ENCODE measurements at regions not wholly inside any gene's neighbourhood (a gene's known extent, or its start where the extent isn't known, plus 50 kb on each side); places are given as distances from the start of the nearest gene placed in this dataset.

GRCh38 chr10:3681642-3682554, 103.1 kb downstream of the KLF6 start:
- no peak for TF ChIP-seq CTCF (IDR thresholded peaks at IDR 0.05; ENCODE audit: low read depth, low read length)
- no peak overlapping the region for H3K4me3 ChIP-seq (ENCODE audit: low read depth, low read length)

GRCh38 chr10:3679950-3680629, 104.9 kb downstream of the KLF6 start:
- TF ChIP-seq CTCF (IDR thresholded peaks at IDR 0.05; ENCODE audit: low read depth, low read length): no peak

DNA sequence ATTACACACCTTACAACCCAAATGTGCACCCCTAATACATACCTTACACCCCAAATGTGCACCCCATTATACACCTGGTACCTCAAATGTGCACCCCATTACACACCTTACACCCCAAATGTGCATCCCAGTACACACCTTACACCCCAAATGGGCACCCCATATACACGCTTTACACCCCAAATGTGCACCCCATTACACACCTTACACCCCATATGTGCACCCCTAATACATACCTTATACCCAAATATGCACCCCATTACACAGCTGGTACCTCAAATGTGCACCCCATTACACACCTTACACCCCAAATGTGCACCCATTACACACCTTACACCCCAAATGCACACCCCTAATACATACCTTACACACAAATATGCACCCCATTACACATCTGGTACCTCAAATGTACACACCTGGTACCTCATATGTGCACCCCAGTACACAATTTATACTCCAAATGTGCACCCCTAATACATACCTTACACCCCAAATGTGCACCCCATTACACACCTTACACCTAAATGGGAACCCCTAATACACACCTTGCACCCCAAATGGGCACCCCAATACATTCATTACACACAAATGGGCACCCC, 106.3 kb downstream of the KLF6 start:
- no peak overlapping the region for H3K4me3 ChIP-seq (ENCODE audit: low read depth, low read length)
- TF ChIP-seq CTCF (IDR thresholded peaks at IDR 0.05; ENCODE audit: low read depth, low read length): no peak

More at GRCh38 chr10:3679950-3680629, 104.9 kb downstream of the KLF6 start:
- no peak overlapping the region for H3K4me3 ChIP-seq (ENCODE audit: low read depth, low read length)

DNA sequence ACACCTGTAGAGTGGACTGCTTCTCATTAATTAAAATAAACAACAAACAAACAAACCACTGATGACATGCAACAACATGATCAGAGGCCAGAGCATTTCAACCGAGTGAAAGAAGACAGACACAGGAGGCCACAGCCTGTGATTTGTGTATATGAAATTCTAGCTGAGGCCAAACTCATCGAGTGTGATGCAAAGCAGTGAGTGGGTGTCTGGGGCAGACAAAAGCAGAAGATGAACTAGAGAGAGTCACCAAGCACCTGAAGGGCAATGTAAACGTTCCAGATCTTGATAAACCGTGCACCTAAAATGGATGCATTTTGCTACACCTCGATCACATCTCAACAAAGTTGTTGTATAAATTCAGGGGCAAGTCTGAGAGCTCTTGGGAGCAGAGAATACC, 108.4 kb downstream of the KLF6 start:
- TF ChIP-seq CTCF (IDR thresholded peaks at IDR 0.05; ENCODE audit: low read depth, low read length): no peak

DNA sequence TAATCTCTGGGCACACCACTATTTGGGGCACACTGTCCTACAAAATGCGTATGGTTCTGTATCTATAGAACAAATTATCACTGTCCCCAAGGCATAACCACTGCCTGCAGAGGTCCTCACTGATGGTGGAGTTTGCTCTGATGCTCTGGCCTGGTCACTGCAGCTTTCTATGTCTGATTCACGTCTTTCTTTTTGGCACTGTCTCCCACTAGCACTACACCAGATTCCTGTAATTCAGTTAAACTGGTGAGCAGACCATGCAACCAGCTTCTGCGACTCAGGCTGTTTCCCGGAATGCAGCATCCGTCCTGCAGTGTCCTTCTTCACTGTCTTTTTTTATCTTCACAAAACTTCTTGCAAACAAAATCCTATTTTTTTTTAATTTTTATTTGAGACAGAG, 112.8 kb downstream of the KLF6 start:
- no peak overlapping the region for H3K4me3 ChIP-seq (ENCODE audit: low read depth, low read length)
- no peak for TF ChIP-seq CTCF (IDR thresholded peaks at IDR 0.05; ENCODE audit: low read depth, low read length)

More for the DNA sequence above, 108.4 kb downstream of the KLF6 start:
- no peak overlapping the region for H3K4me3 ChIP-seq (ENCODE audit: low read depth, low read length)

DNA sequence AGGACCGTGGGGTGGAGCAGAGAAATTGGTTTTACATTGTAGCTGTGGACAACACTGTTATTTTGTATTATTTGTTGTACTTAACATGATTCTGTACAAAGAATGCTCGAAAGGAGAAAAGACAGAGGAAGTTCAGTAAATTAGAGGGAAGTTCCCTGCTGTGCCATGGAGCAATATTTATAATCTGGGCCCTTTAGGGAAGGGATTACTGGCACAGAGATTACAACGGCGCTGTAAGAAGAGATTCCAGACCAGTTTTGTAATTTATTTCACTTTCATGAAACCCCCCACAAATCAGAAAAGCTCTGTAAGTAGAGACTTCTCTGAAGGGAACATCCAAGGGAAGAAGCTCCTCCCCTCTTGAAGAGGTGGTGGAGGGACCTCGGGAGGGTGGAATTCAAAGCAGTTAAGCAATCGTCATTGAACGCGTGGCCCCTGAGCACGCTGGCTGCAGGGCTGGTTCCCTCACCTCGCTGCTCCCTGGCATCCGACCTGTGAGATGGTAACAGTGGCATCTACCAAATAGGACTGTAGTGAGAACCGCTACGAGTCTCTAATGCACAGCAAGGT, 113.5 kb downstream of the KLF6 start:
- no peak for TF ChIP-seq CTCF (IDR thresholded peaks at IDR 0.05; ENCODE audit: low read depth, low read length)

More for the DNA sequence above, 113.5 kb downstream of the KLF6 start:
- H3K4me3 ChIP-seq (ENCODE audit: low read depth, low read length): no peak overlapping the region

All from WI38 (cell line).